ENCODE measurements at regions not wholly inside any gene's neighbourhood (a gene's known extent, or its start where the extent isn't known, plus 50 kb on each side); places are given as distances from the start of the nearest gene placed in this dataset.

DNA sequence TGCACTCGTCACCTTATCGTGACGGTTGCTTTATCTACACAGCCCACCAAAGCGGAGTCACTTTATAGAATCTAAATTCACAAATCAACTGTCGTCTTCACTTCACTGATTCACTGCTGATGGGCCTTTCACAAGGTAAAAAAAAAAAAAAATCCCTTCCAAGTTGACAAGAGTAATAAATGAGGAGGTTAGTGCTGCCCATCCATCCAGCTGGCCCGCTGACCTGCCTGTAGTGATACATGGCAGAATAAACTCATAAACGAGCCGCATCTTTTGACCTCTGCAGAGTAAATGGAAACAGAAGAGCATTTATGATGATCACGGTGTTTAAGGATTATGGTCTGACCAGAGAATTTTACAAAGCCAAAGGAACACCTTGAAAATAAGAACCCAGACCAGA is 227.3 kb upstream of the IRX5 start:
- DNase-seq (ENCODE audit: low spot score) (no peak), ATAC-seq (no peak)
- no peaks in the 10 kb centered on the region for H3K4me1 Mint-ChIP-seq (ENCODE audit: low read depth in 2 of 2)
- peaks cover 7% of the 10 kb centered on the region for H3K9me3 Mint-ChIP-seq
- H3K27me3 Mint-ChIP-seq: peaks cover 2 to 6% of the 10 kb centered on the region in 2 donors
- H3K36me3 Mint-ChIP-seq: no peaks in the 10 kb centered on the region
- no peak overlapping the region for H3K27ac Mint-ChIP-seq
- H3K4me3 Mint-ChIP-seq: no peak overlapping the region

GRCh38 chr16:54699656-54700055 is 231.0 kb upstream of the IRX5 start:
- Mint-ChIP-seq H3K4me1 (ENCODE audit: low read depth in 2 of 2) (no peaks in the 10 kb centered on the region), H3K27ac (no peak overlapping the region), H3K27me3 (peaks cover 0 to 4% of the 10 kb centered on the region in 2 donors), H3K9me3 (peaks cover 9% of the 10 kb centered on the region), H3K4me3 (no peak overlapping the region), H3K36me3 (no peaks in the 10 kb centered on the region)
- ATAC-seq: no peak
- DNase-seq (ENCODE audit: low spot score): no peak

GRCh38 chr16:54697677-54698076 is 233.0 kb upstream of the IRX5 start:
- H3K4me1 Mint-ChIP-seq (ENCODE audit: low read depth in 2 of 2): no peaks in the 10 kb centered on the region
- no peak for ATAC-seq
- H3K36me3 Mint-ChIP-seq: no peaks in the 10 kb centered on the region
- DNase-seq (ENCODE audit: low spot score): no peak
- H3K27ac Mint-ChIP-seq: no peak overlapping the region
- no peaks in the 10 kb centered on the region for H3K27me3 Mint-ChIP-seq
- no peak overlapping the region for H3K4me3 Mint-ChIP-seq
- peaks cover 5% of the 10 kb centered on the region for H3K9me3 Mint-ChIP-seq

- H3K4me3 Mint-ChIP-seq: no peak overlapping the region
- ATAC-seq (no peak), DNase-seq (ENCODE audit: low spot score) (no peak)
- H3K4me1 Mint-ChIP-seq (ENCODE audit: low read depth in 2 of 2): no peaks in the 10 kb centered on the region
- H3K36me3 Mint-ChIP-seq: no peaks in the 10 kb centered on the region
- no peak overlapping the region for H3K27ac Mint-ChIP-seq
- H3K27me3 Mint-ChIP-seq: no peaks in the 10 kb centered on the region
- peaks cover 5% of the 10 kb centered on the region for H3K9me3 Mint-ChIP-seq
Observed at GRCh38 chr16:54696970-54697369, 233.7 kb upstream of the IRX5 start.

- Mint-ChIP-seq H3K27ac (no peak overlapping the region), H3K27me3 (no peaks in the 10 kb centered on the region), H3K36me3 (no peaks in the 10 kb centered on the region), H3K4me1 (ENCODE audit: low read depth in 2 of 2) (no peaks in the 10 kb centered on the region), H3K9me3 (peaks cover 5% of the 10 kb centered on the region), H3K4me3 (no peak overlapping the region)
- DNase-seq (ENCODE audit: low spot score) (no peak), ATAC-seq (no peak)
Observed at GRCh38 chr16:54696522-54696921, 234.1 kb upstream of the IRX5 start.

- Mint-ChIP-seq H3K27ac (no peak overlapping the region), H3K4me3 (no peak overlapping the region), H3K27me3 (no peaks in the 10 kb centered on the region), H3K9me3 (peaks cover 5% of the 10 kb centered on the region), H3K36me3 (no peaks in the 10 kb centered on the region), H3K4me1 (ENCODE audit: low read depth in 2 of 2) (no peaks in the 10 kb centered on the region)
- ATAC-seq: no peak
- no peak for DNase-seq (ENCODE audit: low spot score)
Observed at GRCh38 chr16:54694651-54695050, 236.0 kb upstream of the IRX5 start.

GRCh38 chr16:54693864-54694263 is 236.8 kb upstream of the IRX5 start:
- ATAC-seq (no peak), DNase-seq (ENCODE audit: low spot score) (no peak)
- H3K27me3 Mint-ChIP-seq: no peaks in the 10 kb centered on the region
- no peaks in the 10 kb centered on the region for H3K4me1 Mint-ChIP-seq (ENCODE audit: low read depth in 2 of 2)
- no peak overlapping the region for H3K4me3 Mint-ChIP-seq
- H3K27ac Mint-ChIP-seq: no peak overlapping the region
- H3K36me3 Mint-ChIP-seq: no peaks in the 10 kb centered on the region
- peaks cover 5% of the 10 kb centered on the region for H3K9me3 Mint-ChIP-seq

- ATAC-seq: no peak
- no peak overlapping the region for H3K27ac Mint-ChIP-seq
Observed at GRCh38 chr16:54690710-54691109, 240.0 kb upstream of the IRX5 start.

DNA sequence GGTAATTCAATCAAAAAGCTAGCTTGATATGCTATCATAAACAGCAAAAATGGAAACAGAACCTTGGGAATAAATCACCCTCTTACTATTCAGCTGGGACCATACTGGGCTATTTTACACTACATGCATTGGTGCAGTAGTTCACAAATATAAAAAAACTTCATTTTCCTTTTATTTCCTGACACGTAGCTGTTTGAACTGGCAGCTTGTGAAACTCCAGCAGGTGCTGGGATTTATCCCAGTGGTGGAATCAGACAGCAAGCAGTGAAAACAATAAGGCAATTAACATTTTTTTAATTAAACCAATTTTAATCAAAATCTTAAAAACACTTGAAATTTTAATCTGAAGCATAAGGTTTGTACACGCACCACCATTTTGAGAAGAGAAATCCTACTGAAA is 240.4 kb upstream of the IRX5 start:
- no peak for ATAC-seq
- Mint-ChIP-seq H3K36me3 (no peaks in the 10 kb centered on the region), H3K27ac (no peak overlapping the region), H3K27me3 (peaks cover 0 to 9% of the 10 kb centered on the region in 2 donors), H3K4me1 (ENCODE audit: low read depth in 2 of 2) (no peaks in the 10 kb centered on the region), H3K4me3 (no peak overlapping the region), H3K9me3 (peaks cover 4% of the 10 kb centered on the region)
- no peak for DNase-seq (ENCODE audit: low spot score)

More at GRCh38 chr16:54690710-54691109, 240.0 kb upstream of the IRX5 start:
- no peaks in the 10 kb centered on the region for H3K36me3 Mint-ChIP-seq
- H3K4me3 Mint-ChIP-seq: no peak overlapping the region
- no peaks in the 10 kb centered on the region for H3K4me1 Mint-ChIP-seq (ENCODE audit: low read depth in 2 of 2)
- DNase-seq (ENCODE audit: low spot score): no peak
- H3K9me3 Mint-ChIP-seq: peaks cover 4% of the 10 kb centered on the region
- H3K27me3 Mint-ChIP-seq: peaks cover 0 to 9% of the 10 kb centered on the region in 2 donors

- Mint-ChIP-seq H3K36me3 (no peaks in the 10 kb centered on the region), H3K27me3 (peaks cover 1 to 11% of the 10 kb centered on the region in 2 donors), H3K27ac (no peak overlapping the region), H3K4me1 (ENCODE audit: low read depth in 2 of 2) (no peaks in the 10 kb centered on the region), H3K9me3 (peaks cover 4% of the 10 kb centered on the region), H3K4me3 (no peak overlapping the region)
- DNase-seq (ENCODE audit: low spot score) (no peak), ATAC-seq (no peak)
Observed at GRCh38 chr16:54689072-54689865, 241.4 kb upstream of the IRX5 start.

GRCh38 chr16:54688339-54688738 is 242.3 kb upstream of the IRX5 start:
- Mint-ChIP-seq H3K36me3 (no peaks in the 10 kb centered on the region), H3K27me3 (peaks cover 2 to 20% of the 10 kb centered on the region in 2 donors), H3K4me3 (no peak overlapping the region), H3K27ac (no peak overlapping the region), H3K4me1 (ENCODE audit: low read depth in 2 of 2) (no peaks in the 10 kb centered on the region), H3K9me3 (peaks cover 4% of the 10 kb centered on the region)
- DNase-seq (ENCODE audit: low spot score) (no peak), ATAC-seq (no peak)

- peaks cover 4% of the 10 kb centered on the region for H3K9me3 Mint-ChIP-seq
- H3K27me3 Mint-ChIP-seq: peaks cover 2 to 21% of the 10 kb centered on the region in 2 donors
- no peak for ATAC-seq
- no peaks in the 10 kb centered on the region for H3K4me1 Mint-ChIP-seq (ENCODE audit: low read depth in 2 of 2)
- H3K36me3 Mint-ChIP-seq: no peaks in the 10 kb centered on the region
- H3K27ac Mint-ChIP-seq: no peak overlapping the region
- DNase-seq (ENCODE audit: low spot score): no peak
- no peak overlapping the region for H3K4me3 Mint-ChIP-seq
Observed at GRCh38 chr16:54687043-54687899, 243.4 kb upstream of the IRX5 start.

- no peak for ATAC-seq
- Mint-ChIP-seq H3K9me3 (peaks cover 4% of the 10 kb centered on the region), H3K36me3 (no peaks in the 10 kb centered on the region), H3K27ac (no peak overlapping the region), H3K4me1 (ENCODE audit: low read depth in 2 of 2) (no peaks in the 10 kb centered on the region), H3K4me3 (no peak overlapping the region), H3K27me3 (peaks cover 2 to 21% of the 10 kb centered on the region in 2 donors)
- DNase-seq (ENCODE audit: low spot score): no peak
Observed at GRCh38 chr16:54685682-54686081, 245.0 kb upstream of the IRX5 start.

- no peak overlapping the region for H3K27ac Mint-ChIP-seq
- no peaks in the 10 kb centered on the region for H3K4me1 Mint-ChIP-seq (ENCODE audit: low read depth in 2 of 2)
- ATAC-seq (no peak), DNase-seq (ENCODE audit: low spot score) (no peak)
- no peak overlapping the region for H3K4me3 Mint-ChIP-seq
- H3K36me3 Mint-ChIP-seq: no peaks in the 10 kb centered on the region
- peaks cover 2 to 13% of the 10 kb centered on the region in 2 donors for H3K27me3 Mint-ChIP-seq
- H3K9me3 Mint-ChIP-seq: no peaks in the 10 kb centered on the region
Observed at GRCh38 chr16:54679531-54679930, 251.1 kb upstream of the IRX5 start.

All from natural killer cell treated with Interleukin-12 subunit alpha and Interleukin-12 subunit beta and Interleukin-15 and Interleukin-18, amount 100 ng/mL, for 72 hours (primary cell).